ENCODE measurements at regions not wholly inside any gene's neighbourhood (a gene's known extent, or its start where the extent isn't known, plus 50 kb on each side); places are given as distances from the start of the nearest gene placed in this dataset.

DNA sequence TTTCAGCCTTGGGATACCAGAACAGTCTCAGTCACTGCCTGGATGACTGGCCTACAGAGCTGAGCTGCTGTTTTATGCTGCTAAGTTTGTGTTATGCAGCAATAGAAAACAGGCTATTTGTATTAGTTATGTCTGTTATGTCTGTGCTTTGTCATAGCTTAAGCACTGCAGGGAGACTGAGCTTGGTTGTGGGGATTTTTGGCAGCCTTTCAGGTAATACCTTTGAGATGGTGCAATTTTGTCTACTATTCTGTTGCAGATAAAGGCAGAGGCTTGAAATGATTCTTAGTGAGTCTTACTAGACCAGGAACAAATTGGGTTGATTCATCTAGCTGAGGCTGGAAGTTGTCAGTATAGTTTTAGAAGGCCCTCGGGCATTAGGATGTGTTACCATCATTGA, 201.3 kb upstream of the RBM19 start:
- intact Hi-C loops (cut with micrococcal nuclease; ENCODE audit: unreplicated experiment): loop anchor here (10.0 kb wide), 1 partner anchor 337 kb away; no protein-coding TSS in a partner anchor

DNA sequence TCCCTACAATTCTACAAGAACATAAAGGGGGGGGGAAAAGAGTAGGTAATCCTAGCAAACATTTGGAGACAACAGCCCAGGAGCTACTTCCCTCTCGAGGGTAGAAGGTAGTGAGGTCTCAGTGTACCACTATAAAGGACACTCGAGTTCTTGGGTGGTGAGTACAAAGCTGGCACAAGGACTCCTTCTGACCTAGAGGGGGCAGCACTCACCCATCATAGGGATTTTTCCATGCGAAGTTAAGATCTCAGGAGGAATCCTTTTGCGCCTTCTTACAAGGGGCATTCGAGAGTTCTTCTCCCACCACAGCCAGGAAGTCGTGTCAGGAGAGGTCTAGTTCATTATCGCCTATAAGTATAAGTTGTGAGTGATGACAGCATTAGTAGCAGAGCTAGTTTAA, 200.2 kb upstream of the RBM19 start:
- no TSS peak for BruUV-seq (replicated peaks)
- H3K9me3 ChIP-seq (replicated peaks; ENCODE audit: control insufficient read depth, insufficient read depth, low read length): no peaks in the 10 kb centered on the region
- H2AFZ ChIP-seq (ENCODE audit: control insufficient read depth, low read depth, low read length): no peak overlapping the region
- no peaks in the 10 kb centered on the region for H3K36me3 ChIP-seq (ENCODE audit: control insufficient read depth in 2 of 2, insufficient read depth in 2 of 2, low read length in 1 of 2)
- H3K27me3 ChIP-seq (replicated peaks in 1 of 2; ENCODE audit: control insufficient read depth in 2 of 2, insufficient read depth in 2 of 2, low read length in 1 of 2): no peaks in the 10 kb centered on the region
- no peak overlapping the region for H3K4me2 ChIP-seq (ENCODE audit: control insufficient read depth, insufficient read depth)
- FAIRE-seq: no peak
- POLR2A ChIA-PET: no interaction called here
- ATAC-seq: peak; percentile 41; the same call in 2 of the 3 replicates
- DNase-seq (ENCODE audit: low read depth, low spot score): no peak
- in situ Hi-C loops (cut with MboI) (no loop called here), intact Hi-C loops (cut with micrococcal nuclease; ENCODE audit: unreplicated experiment) (loop anchor here (10.0 kb wide), 1 partner anchor 338 kb away; no protein-coding TSS in a partner anchor)
- H3K79me2 ChIP-seq (ENCODE audit: control insufficient read depth, insufficient read depth, low read length): no peaks in the 10 kb centered on the region
- no peak overlapping the region for H3K27ac ChIP-seq (ENCODE audit: control insufficient read depth, insufficient read depth)
- H3K4me1 ChIP-seq (ENCODE audit: control insufficient read depth, insufficient read depth, low read length): no peaks in the 10 kb centered on the region
- RAD21 ChIA-PET (ENCODE audit: unreplicated experiment): interaction anchor here (2.0 to 2.5 kb wide), 2 partner anchors 186 to 343 kb away, joined by 7 to 13 read pairs; no protein-coding TSS in a partner anchor
- H4K20me1 ChIP-seq (ENCODE audit: control insufficient read depth, insufficient read depth): no peaks in the 10 kb centered on the region
- CTCF ChIA-PET: interaction anchor here (0.7 to 3.4 kb wide), 14 partner anchors 8 to 342 kb away, joined by 3 to 20 read pairs (median 4); no protein-coding TSS in a partner anchor
- SMC1A ChIA-PET (ENCODE audit: uncharacterized antibody, unreplicated experiment): interaction anchor here (2.7 kb wide), 1 partner anchor 343 kb away, joined by 15 read pairs; no protein-coding TSS in a partner anchor
- 2% methylated on average over 7 of the region's 7 CpGs for WGBS (ENCODE audit: insufficient coverage, insufficient replicate concordance, low lambda C conversion rate, missing lambda C conversion rate)
- no peak overlapping the region for H3K9ac ChIP-seq (ENCODE audit: control insufficient read depth, insufficient read depth, low read length)
- no peak overlapping the region for H3K4me3 ChIP-seq
- TF ChIP-seq FOS (IDR thresholded peaks at IDR 0.05; ENCODE audit: borderline replicate concordance, extremely low read depth, insufficient read length): no peak
- TF ChIP-seq CBX5 (IDR thresholded peaks at IDR 0.05; ENCODE audit: low read depth): no peak
- TF ChIP-seq, protein P1, sequence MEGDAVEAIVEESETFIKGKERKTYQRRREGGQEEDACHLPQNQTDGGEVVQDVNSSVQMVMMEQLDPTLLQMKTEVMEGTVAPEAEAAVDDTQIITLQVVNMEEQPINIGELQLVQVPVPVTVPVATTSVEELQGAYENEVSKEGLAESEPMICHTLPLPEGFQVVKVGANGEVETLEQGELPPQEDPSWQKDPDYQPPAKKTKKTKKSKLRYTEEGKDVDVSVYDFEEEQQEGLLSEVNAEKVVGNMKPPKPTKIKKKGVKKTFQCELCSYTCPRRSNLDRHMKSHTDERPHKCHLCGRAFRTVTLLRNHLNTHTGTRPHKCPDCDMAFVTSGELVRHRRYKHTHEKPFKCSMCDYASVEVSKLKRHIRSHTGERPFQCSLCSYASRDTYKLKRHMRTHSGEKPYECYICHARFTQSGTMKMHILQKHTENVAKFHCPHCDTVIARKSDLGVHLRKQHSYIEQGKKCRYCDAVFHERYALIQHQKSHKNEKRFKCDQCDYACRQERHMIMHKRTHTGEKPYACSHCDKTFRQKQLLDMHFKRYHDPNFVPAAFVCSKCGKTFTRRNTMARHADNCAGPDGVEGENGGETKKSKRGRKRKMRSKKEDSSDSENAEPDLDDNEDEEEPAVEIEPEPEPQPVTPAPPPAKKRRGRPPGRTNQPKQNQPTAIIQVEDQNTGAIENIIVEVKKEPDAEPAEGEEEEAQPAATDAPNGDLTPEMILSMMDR (IDR thresholded peaks at IDR 0.05 in 2 of 3, conservative IDR thresholded peaks at IDR 0.05 in 1 of 3; ENCODE audit: control insufficient read depth in 2 of 3, extremely low read depth in 1 of 3, insufficient read depth in 1 of 3, low read depth in 3 of 3, low read length in 3 of 3): peak; percentile 21 to 47 (median 36); a peak in 4 of 6 replicates
- TF ChIP-seq IKZF2 (IDR thresholded peaks at IDR 0.05): no peak
- TF ChIP-seq CREB1 (IDR thresholded peaks at IDR 0.05; ENCODE audit: low read depth): no peak
- no peak for TF ChIP-seq JUNB (IDR thresholded peaks at IDR 0.05)
- TF ChIP-seq, protein P2, sequence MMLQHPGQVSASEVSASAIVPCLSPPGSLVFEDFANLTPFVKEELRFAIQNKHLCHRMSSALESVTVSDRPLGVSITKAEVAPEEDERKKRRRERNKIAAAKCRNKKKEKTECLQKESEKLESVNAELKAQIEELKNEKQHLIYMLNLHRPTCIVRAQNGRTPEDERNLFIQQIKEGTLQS (IDR thresholded peaks at IDR 0.05; ENCODE audit: borderline replicate concordance, extremely low read depth, low read depth, low read length): no peak
- no peak for TF ChIP-seq RB1 (IDR thresholded peaks at IDR 0.05; ENCODE audit: borderline replicate concordance)
- TF ChIP-seq, protein P3, sequence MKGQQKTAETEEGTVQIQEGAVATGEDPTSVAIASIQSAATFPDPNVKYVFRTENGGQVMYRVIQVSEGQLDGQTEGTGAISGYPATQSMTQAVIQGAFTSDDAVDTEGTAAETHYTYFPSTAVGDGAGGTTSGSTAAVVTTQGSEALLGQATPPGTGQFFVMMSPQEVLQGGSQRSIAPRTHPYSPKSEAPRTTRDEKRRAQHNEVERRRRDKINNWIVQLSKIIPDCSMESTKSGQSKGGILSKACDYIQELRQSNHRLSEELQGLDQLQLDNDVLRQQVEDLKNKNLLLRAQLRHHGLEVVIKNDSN (IDR thresholded peaks at IDR 0.05; ENCODE audit: borderline replicate concordance, extremely low read length, insufficient read depth, low read depth, low read length): no peak
- no peak for TF ChIP-seq BCL11A (IDR thresholded peaks at IDR 0.05; ENCODE audit: low read depth, low read length)
- no peak for TF ChIP-seq EP300 (IDR thresholded peaks at IDR 0.05; ENCODE audit: borderline replicate concordance in 1 of 2, control insufficient read depth in 1 of 2, low read depth in 2 of 2, low read length in 2 of 2)
- TF ChIP-seq RAD21 (IDR thresholded peaks at IDR 0.05; ENCODE audit: insufficient read depth, low read depth, low read length): peak; percentile 29; the same call in 1 of the 2 replicates

More for the DNA sequence above, 201.3 kb upstream of the RBM19 start:
- TF ChIP-seq SMC3 (IDR thresholded peaks at IDR 0.05; ENCODE audit: borderline replicate concordance, low read length) (no peak), POLR2AphosphoS2 (IDR thresholded peaks at IDR 0.05; ENCODE audit: low read depth, low read length) (no peak), RCOR1 (conservative IDR thresholded peaks at IDR 0.05; ENCODE audit: low read depth, low read length) (no peak), TARDBP (IDR thresholded peaks at IDR 0.05; ENCODE audit: borderline replicate concordance) (no peak)
- ATAC-seq (no peak), DNase-seq (ENCODE audit: low read depth, low spot score) (no peak), FAIRE-seq (no peak)
- Histone ChIP-seq H3K4me3 (no peak overlapping the region), H3K27me3 (replicated peaks in 1 of 2; ENCODE audit: control insufficient read depth in 2 of 2, insufficient read depth in 2 of 2, low read length in 1 of 2) (no peaks in the 10 kb centered on the region), H3K9me3 (replicated peaks; ENCODE audit: control insufficient read depth, insufficient read depth, low read length) (no peaks in the 10 kb centered on the region), H3K4me1 (ENCODE audit: control insufficient read depth, insufficient read depth, low read length) (no peaks in the 10 kb centered on the region), H3K27ac (ENCODE audit: control insufficient read depth, insufficient read depth) (no peak overlapping the region), H3K9ac (ENCODE audit: control insufficient read depth, insufficient read depth, low read length) (no peak overlapping the region), H3K79me2 (ENCODE audit: control insufficient read depth, insufficient read depth, low read length) (no peaks in the 10 kb centered on the region), H3K4me2 (ENCODE audit: control insufficient read depth, insufficient read depth) (no peak overlapping the region), H2AFZ (ENCODE audit: control insufficient read depth, low read depth, low read length) (no peak overlapping the region), H3K36me3 (ENCODE audit: control insufficient read depth in 2 of 2, insufficient read depth in 2 of 2, low read length in 1 of 2) (no peaks in the 10 kb centered on the region), H4K20me1 (ENCODE audit: control insufficient read depth, insufficient read depth) (no peaks in the 10 kb centered on the region)
- POLR2A ChIA-PET: no interaction called here
- SMC1A ChIA-PET (ENCODE audit: uncharacterized antibody, unreplicated experiment): interaction anchor here (0.6 to 2.7 kb wide), 5 partner anchors 10 to 543 kb away, joined by 3 to 15 read pairs (median 3); no protein-coding TSS in a partner anchor
- BruUV-seq (replicated peaks): no TSS peak
- RAD21 ChIA-PET (ENCODE audit: unreplicated experiment): interaction anchor here (2.0 to 2.5 kb wide), 2 partner anchors 187 to 342 kb away, joined by 7 to 13 read pairs; no protein-coding TSS in a partner anchor
- 11% methylated on average over 1 of the region's 1 CpG for WGBS (ENCODE audit: insufficient coverage, insufficient replicate concordance, low lambda C conversion rate, missing lambda C conversion rate)
- CTCF ChIA-PET: interaction anchor here (0.9 to 3.4 kb wide), 10 partner anchors 10 to 1736 kb away, joined by 3 to 20 read pairs (median 4); no protein-coding TSS in a partner anchor
- in situ Hi-C loops (cut with MboI): no loop called here

Data from GM12878 (cell line).